HG03025 (cell line): ENCODE measurements at regions not wholly inside any gene's neighbourhood (a gene's known extent, or its start where the extent isn't known, plus 50 kb on each side); places are given as distances from the start of the nearest gene placed in this dataset.
A peak's percentile ranks its signal among the peaks of the same experiment; 100 is the strongest.

Source experiments
- ATAC-seq: cut with Tn5 transposase; IDR thresholded peaks from one replicate; pipeline ENCODE4 v1.9.1; 2021; ENCODE audit warnings: mild to moderate bottlenecking, moderate library complexity; ENCODE audit not compliant: unreplicated experiment, low FRiP score

GRCh38 chr5:159826351-159827214 is 89.7 kb upstream of the ADRA1B start:
- ATAC-seq, result peak; percentile 91

GRCh38 chr5:159827861-159828260 is 88.4 kb upstream of the ADRA1B start:
- no peak for ATAC-seq

DNA sequence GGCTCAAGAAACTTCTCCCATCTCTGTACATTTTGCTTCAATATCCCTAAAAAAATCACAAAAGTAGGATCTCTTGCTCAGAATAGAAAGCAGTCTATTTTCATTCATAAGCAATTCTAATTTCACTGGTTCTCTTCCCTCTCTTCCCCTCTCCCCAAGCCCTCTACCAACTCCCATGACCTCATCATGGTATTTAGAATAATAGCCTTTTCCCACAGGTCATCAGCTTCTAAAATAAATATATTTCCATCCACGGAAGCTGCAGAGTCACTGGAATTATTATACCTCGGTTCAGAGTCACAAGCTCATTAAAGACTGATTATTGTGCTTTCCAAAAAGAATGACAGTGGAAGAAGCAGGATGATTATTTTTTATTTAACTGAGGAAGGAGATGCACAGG is 84.2 kb upstream of the ADRA1B start:
- no peak for ATAC-seq

GRCh38 chr5:159833088-159833487 is 83.2 kb upstream of the ADRA1B start:
- ATAC-seq, result no peak

DNA sequence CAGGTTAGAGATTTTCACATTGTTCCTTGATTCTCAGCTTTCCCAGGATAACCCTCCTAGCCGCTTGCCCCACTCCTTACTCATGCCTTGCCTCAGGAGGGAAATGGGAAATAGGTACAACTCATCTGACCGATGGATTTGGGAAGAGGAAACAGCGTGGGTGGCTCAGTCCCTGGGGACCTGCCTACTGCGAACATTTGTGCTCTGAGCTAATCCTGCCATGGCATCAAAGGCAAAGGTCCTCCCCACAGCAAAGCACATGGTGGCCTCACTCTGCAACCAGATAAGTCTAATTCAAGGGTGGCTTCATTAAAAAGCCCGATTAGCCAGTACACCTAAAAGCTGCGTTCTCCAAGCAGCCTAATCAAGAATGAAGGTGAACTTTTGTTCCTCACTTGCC is 82.4 kb upstream of the ADRA1B start:
- ATAC-seq, result no peak

DNA sequence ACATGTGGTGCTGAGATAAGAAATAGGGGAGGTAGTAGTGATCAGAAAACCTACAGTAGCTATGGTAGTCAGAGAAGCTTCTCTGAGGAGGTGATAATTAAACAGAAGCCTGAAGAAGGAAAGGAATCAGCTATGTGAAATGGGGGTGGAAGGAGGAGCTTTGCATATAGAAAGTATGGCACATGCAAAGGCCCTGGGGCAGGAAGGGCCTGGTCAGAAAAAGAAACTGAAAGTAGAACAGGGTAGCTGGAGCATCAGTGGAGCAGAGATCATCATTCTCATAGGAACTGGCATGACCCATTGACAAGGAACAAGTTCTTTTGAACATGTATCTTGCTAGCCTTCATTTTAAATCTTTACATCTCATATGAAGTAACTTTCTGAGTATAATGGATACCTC is 80.7 kb upstream of the ADRA1B start:
- ATAC-seq, result no peak

GRCh38 chr5:159836691-159837090 is 79.6 kb upstream of the ADRA1B start:
- no peak for ATAC-seq

DNA sequence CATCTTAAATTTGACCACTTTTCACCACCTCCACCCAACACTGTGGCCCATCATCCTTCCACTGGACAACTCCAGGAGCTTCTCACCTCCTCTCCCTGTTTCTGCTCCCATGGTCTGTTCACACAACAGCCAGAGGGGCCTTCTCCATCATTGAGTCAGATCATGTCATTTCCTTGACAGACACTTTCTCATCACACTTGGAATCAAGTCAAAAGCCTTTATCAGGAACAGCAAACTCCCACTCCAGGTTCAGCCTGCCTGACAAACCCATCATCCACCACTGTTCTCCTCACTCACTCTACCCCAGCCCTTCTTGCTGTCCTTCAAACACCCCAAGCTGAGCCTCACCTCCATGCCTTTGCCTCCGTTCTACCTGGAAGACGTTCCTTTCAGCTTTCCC is 78.4 kb upstream of the ADRA1B start:
- no peak for ATAC-seq

DNA sequence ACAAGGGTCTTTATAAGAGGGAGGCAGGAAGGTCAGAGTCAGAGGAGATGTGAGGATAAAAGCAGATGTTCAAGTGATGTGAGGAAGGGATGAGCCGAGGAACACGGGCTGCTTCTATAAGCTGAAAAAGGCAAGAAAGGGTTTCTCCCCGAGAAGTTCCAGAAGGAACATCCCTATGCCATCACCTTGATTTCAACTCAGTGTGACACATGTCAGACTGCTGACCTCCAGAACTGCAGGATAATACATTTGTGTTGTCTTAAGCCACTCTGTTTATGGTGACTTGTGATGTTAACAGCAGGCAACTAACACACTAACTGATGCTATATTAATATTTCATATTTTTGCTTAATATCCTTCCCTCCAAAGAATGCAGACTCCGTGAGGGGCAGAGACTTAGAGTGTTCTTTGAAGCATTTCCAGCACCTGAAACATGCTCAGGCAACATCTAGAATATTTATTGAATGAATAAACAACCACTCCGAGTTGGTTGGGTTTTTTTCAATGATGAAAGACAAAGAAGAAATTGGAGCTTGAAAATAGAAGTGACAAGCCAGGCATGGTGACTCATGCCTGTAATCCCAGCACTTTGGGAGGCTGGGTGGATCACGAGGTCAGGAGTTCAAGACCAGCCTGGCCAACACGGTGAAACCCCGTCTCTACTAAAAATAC is 77.6 kb upstream of the ADRA1B start:
- no peak for ATAC-seq

- no peak for ATAC-seq
Observed at GRCh38 chr5:159844267-159845121, 71.8 kb upstream of the ADRA1B start.

DNA sequence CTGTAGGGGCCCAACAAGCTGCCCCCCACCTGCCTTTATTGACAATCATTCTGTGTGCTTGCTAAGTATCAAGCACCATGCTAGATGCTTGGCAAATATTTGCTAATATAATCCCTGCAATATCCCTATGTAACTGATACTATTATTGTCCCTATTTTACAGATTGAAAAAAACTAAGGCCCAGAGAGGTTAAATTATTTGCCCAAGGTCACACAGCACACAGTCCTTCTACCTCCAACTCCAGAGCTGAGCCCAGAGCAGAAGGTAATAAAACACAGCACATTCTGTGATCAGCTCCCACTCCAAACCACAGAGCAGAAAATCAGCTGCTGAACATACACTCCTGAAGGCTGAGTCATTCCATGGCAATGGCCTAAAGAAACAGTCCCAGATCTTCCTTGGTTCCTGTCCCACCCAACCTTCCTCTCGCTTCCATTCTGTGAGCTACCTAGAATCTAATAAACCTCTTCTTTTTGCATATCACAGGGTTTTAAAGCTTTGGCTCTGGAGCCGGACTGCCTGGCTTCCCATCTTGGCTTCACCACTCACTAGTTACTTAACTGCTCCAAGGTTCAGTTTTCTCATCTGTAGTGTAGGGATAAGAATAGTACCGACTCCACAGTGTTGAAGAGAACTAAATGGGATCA is 66.7 kb upstream of the ADRA1B start:
- no peak for ATAC-seq

DNA sequence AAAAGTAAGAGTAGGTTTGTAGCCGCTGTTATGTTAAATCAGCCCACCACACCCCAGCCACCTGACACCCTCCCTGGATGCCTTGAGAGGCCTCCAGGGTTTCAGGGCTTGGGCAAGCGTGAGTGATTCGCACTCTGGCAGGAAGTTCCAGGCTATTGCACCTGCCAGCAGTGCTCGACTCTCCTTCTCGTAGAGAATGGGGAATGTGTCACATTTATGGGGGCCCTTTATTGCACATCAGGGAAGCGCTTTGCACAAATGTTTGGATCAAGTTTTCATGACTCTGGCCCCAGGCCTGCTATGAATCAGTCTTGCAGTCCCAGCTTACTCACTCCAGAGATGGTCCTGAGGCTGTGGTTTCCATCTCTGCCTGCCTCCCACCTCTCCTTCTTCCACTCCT is 66.1 kb upstream of the ADRA1B start:
- ATAC-seq, result no peak

GRCh38 chr5:159851053-159851452 is 65.2 kb upstream of the ADRA1B start:
- no peak for ATAC-seq

- ATAC-seq, result no peak
Observed at GRCh38 chr5:159854916-159855315, 61.4 kb upstream of the ADRA1B start.

GRCh38 chr5:159855476-159856191 is 60.6 kb upstream of the ADRA1B start:
- no peak for ATAC-seq

- ATAC-seq, result no peak
Observed at GRCh38 chr5:159858871-159859270, 57.4 kb upstream of the ADRA1B start.

- no peak for ATAC-seq
Observed at GRCh38 chr5:159861086-159861485, 55.2 kb upstream of the ADRA1B start.

- ATAC-seq, result peak; percentile 69
Observed at GRCh38 chr5:159864885-159865691, 51.2 kb upstream of the ADRA1B start.

- ATAC-seq, result no peak
Observed at GRCh38 chr5:159866093-159866492, 50.2 kb upstream of the ADRA1B start.
